GM12875 (cell line): ENCODE measurements at regions not wholly inside any gene's neighbourhood (a gene's known extent, or its start where the extent isn't known, plus 50 kb on each side); places are given as distances from the start of the nearest gene placed in this dataset.

ENCODE experiments used
- H3K4me3 ChIP-seq: one replicate; pipeline ENCODE4 v1.5.1; 2011; ENCODE audit warnings: low read depth, low read length, control low read depth
- TF ChIP-seq, protein P1 (sequence below): IDR thresholded peaks from 2 replicates; pipeline ENCODE4 v1.5.1; 2011; ENCODE audit warnings: low read depth, mild to moderate bottlenecking, control low read depth, inconsistent platforms, low read length, moderate library complexity, borderline replicate concordance; ENCODE audit not compliant: insufficient read depth

DNA sequence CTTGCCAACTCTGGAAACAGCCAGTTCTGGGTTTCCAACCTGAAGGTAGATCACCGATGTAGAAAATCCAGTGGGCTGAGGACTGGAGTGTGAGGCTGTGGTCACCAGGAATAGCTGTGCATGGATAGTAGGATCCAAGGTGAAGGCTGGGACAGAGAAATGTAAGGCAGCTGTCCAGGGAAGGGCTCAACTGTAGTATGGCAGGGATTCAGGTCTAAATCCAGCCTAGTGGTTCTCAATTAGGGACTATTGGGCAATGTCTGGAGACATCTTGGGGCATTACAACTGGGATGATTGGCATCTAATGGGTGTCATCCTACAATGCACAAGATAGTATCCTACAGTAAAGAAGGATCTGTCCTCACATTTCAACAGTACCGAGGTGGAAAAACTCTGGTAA, 67.7 kb upstream of the RUNX1 start:
- H3K4me3 ChIP-seq = no peak overlapping the region
- TF ChIP-seq, protein P1, sequence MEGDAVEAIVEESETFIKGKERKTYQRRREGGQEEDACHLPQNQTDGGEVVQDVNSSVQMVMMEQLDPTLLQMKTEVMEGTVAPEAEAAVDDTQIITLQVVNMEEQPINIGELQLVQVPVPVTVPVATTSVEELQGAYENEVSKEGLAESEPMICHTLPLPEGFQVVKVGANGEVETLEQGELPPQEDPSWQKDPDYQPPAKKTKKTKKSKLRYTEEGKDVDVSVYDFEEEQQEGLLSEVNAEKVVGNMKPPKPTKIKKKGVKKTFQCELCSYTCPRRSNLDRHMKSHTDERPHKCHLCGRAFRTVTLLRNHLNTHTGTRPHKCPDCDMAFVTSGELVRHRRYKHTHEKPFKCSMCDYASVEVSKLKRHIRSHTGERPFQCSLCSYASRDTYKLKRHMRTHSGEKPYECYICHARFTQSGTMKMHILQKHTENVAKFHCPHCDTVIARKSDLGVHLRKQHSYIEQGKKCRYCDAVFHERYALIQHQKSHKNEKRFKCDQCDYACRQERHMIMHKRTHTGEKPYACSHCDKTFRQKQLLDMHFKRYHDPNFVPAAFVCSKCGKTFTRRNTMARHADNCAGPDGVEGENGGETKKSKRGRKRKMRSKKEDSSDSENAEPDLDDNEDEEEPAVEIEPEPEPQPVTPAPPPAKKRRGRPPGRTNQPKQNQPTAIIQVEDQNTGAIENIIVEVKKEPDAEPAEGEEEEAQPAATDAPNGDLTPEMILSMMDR = no peak

DNA sequence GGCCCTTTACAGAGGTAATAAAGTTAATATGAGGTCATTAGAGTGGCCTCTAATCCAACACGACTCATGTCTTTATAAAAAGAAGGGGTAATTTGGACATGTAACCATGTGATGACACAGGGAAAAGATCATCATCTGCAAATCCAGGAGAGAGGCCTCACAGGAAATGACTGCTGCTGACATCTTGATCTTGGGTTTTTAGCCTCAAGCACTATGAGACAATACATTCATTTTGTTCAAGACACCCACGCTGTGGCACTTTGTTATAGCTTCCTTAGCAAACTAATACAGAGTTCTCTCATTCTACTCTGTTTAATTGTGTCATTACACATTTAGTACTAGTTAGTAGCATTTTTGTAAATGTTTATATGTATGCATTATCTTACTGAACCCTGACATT, 64.0 kb upstream of the RUNX1 start:
- H3K4me3 ChIP-seq = no peak overlapping the region
- TF ChIP-seq, protein P1 = no peak

GRCh38 chr21:35111321-35111930, 62.3 kb upstream of the RUNX1 start:
- TF ChIP-seq, protein P1 = no peak
- no peak overlapping the region for H3K4me3 ChIP-seq

- TF ChIP-seq, protein P1 = no peak
- no peak overlapping the region for H3K4me3 ChIP-seq
These were observed 59.8 kb upstream of the RUNX1 start for GRCh38 chr21:35108887-35109286.

DNA sequence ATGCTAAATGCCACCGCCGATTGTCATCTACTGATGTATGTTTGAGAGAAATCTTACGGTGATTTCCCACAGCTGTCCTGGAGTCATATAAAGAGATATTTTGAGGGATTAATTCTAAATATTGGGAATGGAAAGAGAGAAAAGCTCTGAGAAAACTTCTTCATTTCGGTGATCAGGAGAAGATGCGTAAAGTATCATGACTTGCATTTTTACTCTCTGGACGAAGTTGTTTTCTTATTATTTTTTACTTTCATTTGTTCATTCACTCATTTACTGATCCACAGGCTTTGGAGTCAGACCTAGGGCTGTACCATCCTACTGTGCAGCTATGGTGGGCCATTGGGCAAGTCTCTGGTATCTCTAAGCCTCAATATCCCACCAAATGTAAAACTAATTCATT, 58.4 kb upstream of the RUNX1 start:
- H3K4me3 ChIP-seq = no peak overlapping the region
- TF ChIP-seq, protein P1 = no peak

GRCh38 chr21:35106246-35106835, 57.2 kb upstream of the RUNX1 start:
- TF ChIP-seq, protein P1 = no peak
- no peak overlapping the region for H3K4me3 ChIP-seq
